GM12878 (cell line): ENCODE measurements at regions not wholly inside any gene's neighbourhood (a gene's known extent, or its start where the extent isn't known, plus 50 kb on each side); places are given as distances from the start of the nearest gene placed in this dataset.

ENCODE experiments used
- ATAC-seq: fragments of 200-7000 bp; cut with Tn5 transposase; 3 replicates; pipeline ENCODE4 v1.9.1; 2020; ENCODE audit warnings: mild to moderate bottlenecking, moderate library complexity
- BruUV-seq: library from RNA; stranded (reverse); fragments of 400-500 nt; replicated peaks from 2 replicates; lab custom pipeline; 2021; lab: Mats Ljungman, UMichigan
- CTCF ChIA-PET: fragments of 300-600 bp; sonication (Branson Sonifier 250); formaldehyde crosslinking; extraction: SDS; loops from one replicate; lab custom pipeline; 2021; ENCODE audit warnings: inconsistent platforms; lab: Yijun Ruan, JAX
- POLR2A ChIA-PET: fragments of 350-600 bp; formaldehyde crosslinking; extraction: SDS; loops from one replicate; lab custom pipeline; 2021; ENCODE audit warnings: inconsistent platforms; lab: Charles Lee
- RAD21 ChIA-PET: fragments of 300-600 bp; sonication (Branson Sonifier 250); formaldehyde crosslinking; loops from one replicate; lab custom pipeline; 2023; ENCODE audit warnings: antibody characterized with exemption; ENCODE audit not compliant: unreplicated experiment; lab: Charles Lee
- SMC1A ChIA-PET: fragments of 300-600 bp; sonication (Branson Sonifier 250); formaldehyde crosslinking; loops from one replicate; lab custom pipeline; 2023; ENCODE audit not compliant: unreplicated experiment, uncharacterized antibody; lab: Charles Lee
- DNase-seq: peaks from one replicate; pipeline ENCODE4 v3.0.0-alpha.2; 2011; ENCODE audit warnings: low read depth, low spot score
- FAIRE-seq: peaks from 3 replicates; lab custom pipeline; 2011; peaks lifted over from hg19 to GRCh38; lab: Jason Lieb, UNC
- H2AFZ ChIP-seq: 2 replicates; pipeline ENCODE4 v1.6.0; 2011; ENCODE audit warnings: low read depth, low read length, control low read depth; ENCODE audit not compliant: control insufficient read depth
- H3K27ac ChIP-seq: 2 replicates; pipeline ENCODE4 v1.5.1; 2011; ENCODE audit warnings: control low read depth; ENCODE audit not compliant: control insufficient read depth, insufficient read depth
- H3K27me3 ChIP-seq, 2 experiments: replicated peaks in 1 of 2; 2 replicates each; pipeline versions ENCODE4 v1.6.0 to v1.6.1; 2011; ENCODE audit warnings: low read length in 1 of 2; ENCODE audit not compliant: control insufficient read depth in 2 of 2, insufficient read depth in 2 of 2
- H3K36me3 ChIP-seq, 2 experiments: 2 replicates each; pipeline ENCODE4 v1.5.1; 2011; ENCODE audit warnings: low read length in 1 of 2; ENCODE audit not compliant: control insufficient read depth in 2 of 2, insufficient read depth in 2 of 2
- H3K4me1 ChIP-seq: 2 replicates; pipeline ENCODE4 v1.6.1; 2011; ENCODE audit warnings: mild to moderate bottlenecking, low read length, moderate library complexity, mixed read lengths; ENCODE audit not compliant: control insufficient read depth, insufficient read depth
- H3K4me2 ChIP-seq: 2 replicates; pipeline ENCODE4 v1.6.0; 2011; ENCODE audit warnings: control low read depth; ENCODE audit not compliant: control insufficient read depth, insufficient read depth
- H3K4me3 ChIP-seq: fragments of 200-600 bp; sonication (generic); 2 replicates; pipeline ENCODE4 v1.5.1; 2016
- H3K79me2 ChIP-seq: 2 replicates; pipeline ENCODE4 v1.6.0; 2011; ENCODE audit warnings: low read length; ENCODE audit not compliant: control insufficient read depth, insufficient read depth
- H3K9ac ChIP-seq: 2 replicates; pipeline ENCODE4 v1.8.0; 2011; ENCODE audit warnings: low read length, control low read depth, mixed read lengths; ENCODE audit not compliant: control insufficient read depth, insufficient read depth
- H3K9me3 ChIP-seq: replicated peaks from 3 replicates; pipeline ENCODE4 v1.5.1; 2011; ENCODE audit warnings: mild to moderate bottlenecking, low read length; ENCODE audit not compliant: control insufficient read depth, insufficient read depth
- H4K20me1 ChIP-seq: 2 replicates; pipeline ENCODE4 v1.6.0; 2011; ENCODE audit not compliant: control insufficient read depth, insufficient read depth
- CREB1 ChIP-seq: IDR thresholded peaks from 2 replicates; pipeline ENCODE4 v1.6.1; 2012; ENCODE audit warnings: low read depth, mild to moderate bottlenecking, inconsistent platforms
- EZH2 ChIP-seq: IDR thresholded peaks from 2 replicates; pipeline ENCODE4 v1.6.1; 2012; ENCODE audit warnings: low read depth, mild to moderate bottlenecking, control low read depth, inconsistent platforms, low read length, borderline replicate concordance; ENCODE audit not compliant: control insufficient read depth
- MEF2B ChIP-seq: fragments of 450-650 bp; IDR thresholded peaks from 2 replicates; pipeline ENCODE4 v1.6.1; 2018; ENCODE audit warnings: mild to moderate bottlenecking, moderate library complexity; ENCODE audit not compliant: partially characterized antibody, poor library complexity, severe bottlenecking
- NR2C1 ChIP-seq: fragments of 450-650 bp; IDR thresholded peaks from 2 replicates; pipeline ENCODE4 v1.6.1; 2017; ENCODE audit warnings: antibody characterized with exemption, mild to moderate bottlenecking, moderate library complexity
- NR2C2 ChIP-seq: IDR thresholded peaks from 2 replicates; pipeline ENCODE4 v1.6.1; 2011; ENCODE audit warnings: borderline replicate concordance, low read depth; ENCODE audit not compliant: control insufficient read depth, insufficient read length
- POU2F2 ChIP-seq: IDR thresholded peaks from 3 replicates; pipeline ENCODE4 v1.6.1; 2011; ENCODE audit warnings: low read depth, mild to moderate bottlenecking, low read length, borderline replicate concordance
- SIX5 ChIP-seq: IDR thresholded peaks from 2 replicates; pipeline ENCODE4 v1.6.1; 2011; ENCODE audit warnings: mild to moderate bottlenecking, low read depth, low read length, moderate library complexity; ENCODE audit not compliant: severe bottlenecking
- SMAD1 ChIP-seq: fragments of 450-650 bp; IDR thresholded peaks from 2 replicates; pipeline ENCODE4 v1.6.1; 2018; ENCODE audit warnings: mild to moderate bottlenecking, low read depth; ENCODE audit not compliant: partially characterized antibody
- TCF7 ChIP-seq: IDR thresholded peaks from 2 replicates; pipeline ENCODE4 v1.6.1; 2014; ENCODE audit warnings: antibody characterized with exemption, borderline replicate concordance
- ZNF384 ChIP-seq: IDR thresholded peaks from 2 replicates; pipeline ENCODE4 v1.6.1; 2012; ENCODE audit warnings: low read depth, mild to moderate bottlenecking, low read length, improper control_type of control experiment, borderline replicate concordance
- ZZZ3 ChIP-seq: IDR thresholded peaks from 2 replicates; pipeline ENCODE4 v1.6.1; 2011; ENCODE audit warnings: low read depth; ENCODE audit not compliant: control insufficient read depth, insufficient read length
- WGBS: methylation state at CpG from one replicate; pipeline ENCODE4 v1.1.6; 2016; ENCODE audit warnings: low lambda C conversion rate; ENCODE audit not compliant: insufficient replicate concordance, insufficient coverage; ENCODE audit errors: missing lambda C conversion rate; 5-methylcytosine and 5-hydroxymethylcytosine counted together
- in situ Hi-C: fragments of 300-500 bp; cut with MboI; formaldehyde crosslinking; loops from 9 replicates; pipeline ENCODE4 v1.14.3; 2018; ENCODE audit warnings: mixed read lengths
- intact Hi-C: fragments of 100-400 bp; cut with micrococcal nuclease; formaldehyde crosslinking; loops from one replicate; pipeline ENCODE4 v1.14.2; 2022; ENCODE audit not compliant: unreplicated experiment
- TF ChIP-seq, protein P1 (sequence below): fragments of 450-650 bp; IDR thresholded peaks from 2 replicates; pipeline ENCODE4 v1.6.1; 2017; ENCODE audit warnings: mild to moderate bottlenecking, moderate library complexity
- TF ChIP-seq, protein P2 (sequence below): fragments of 450-650 bp; IDR thresholded peaks from 2 replicates; pipeline ENCODE4 v1.6.1; 2017; ENCODE audit warnings: mild to moderate bottlenecking

DNA sequence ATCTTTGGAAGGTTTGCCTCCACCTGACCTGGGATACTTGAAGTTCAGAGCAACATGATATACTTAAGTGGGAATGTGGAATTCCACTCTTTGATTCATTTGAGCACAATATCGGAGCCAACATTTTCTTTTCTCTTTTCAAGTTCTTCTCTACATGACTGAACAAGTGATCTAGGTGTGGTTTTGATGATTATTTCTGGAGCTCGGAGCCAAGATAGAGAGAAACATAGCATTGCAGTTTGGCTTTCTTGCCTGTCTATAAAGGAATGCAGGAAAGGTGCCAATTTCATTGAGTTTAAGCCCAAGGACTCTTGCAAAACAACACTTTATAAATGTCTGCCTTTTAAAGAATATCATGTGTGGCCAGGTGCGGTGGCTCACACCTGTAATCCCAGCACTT is 124.2 kb upstream of the FAM83B start:
- Histone ChIP-seq H3K79me2 (no peaks in the 10 kb centered on the region), H3K4me2 (no peak overlapping the region), H3K4me1 (no peaks in the 10 kb centered on the region), H3K9me3 (no peaks in the 10 kb centered on the region), H4K20me1 (no peaks in the 10 kb centered on the region), H3K27me3 (no peaks in the 10 kb centered on the region), H3K9ac (no peak overlapping the region), H3K27ac (no peak overlapping the region), H3K36me3 (no peaks in the 10 kb centered on the region), H2AFZ (no peak overlapping the region), H3K4me3 (no peak overlapping the region)
- no peak for DNase-seq
- no peak for FAIRE-seq
- intact Hi-C loops (no loop called here), in situ Hi-C loops (no loop called here)
- no peak for ATAC-seq
- no TSS peak for BruUV-seq
- ChIA-PET CTCF (no interaction called here), RAD21 (no interaction called here), POLR2A (no interaction called here), SMC1A (no interaction called here)
- no peak for TF ChIP-seq POU2F2
- 18% methylated on average over 3 of the region's 3 CpGs for WGBS

DNA sequence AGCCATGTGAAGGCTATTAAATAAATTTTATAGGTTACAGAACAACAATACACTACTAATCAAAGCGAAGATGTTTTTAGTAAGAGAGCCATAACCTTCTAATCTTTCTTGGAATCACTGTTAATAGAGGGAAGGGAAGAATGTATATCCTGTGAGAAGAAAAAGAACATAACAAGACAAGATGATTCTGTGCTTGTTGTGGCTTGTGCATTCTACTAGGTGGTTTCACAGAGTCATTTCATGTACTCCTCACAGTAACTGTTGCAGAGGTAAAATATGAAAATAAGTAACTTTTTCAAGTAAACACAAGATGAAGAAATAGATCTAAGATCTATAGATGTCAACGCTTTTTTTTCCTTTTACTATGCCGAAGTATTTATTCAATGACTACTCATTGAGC is 116.9 kb upstream of the FAM83B start:
- 19% methylated on average over 3 of the region's 3 CpGs for WGBS
- H3K4me2 ChIP-seq = no peak overlapping the region
- no TSS peak for BruUV-seq
- H3K79me2 ChIP-seq = no peaks in the 10 kb centered on the region
- ATAC-seq = no peak
- H3K27ac ChIP-seq = no peak overlapping the region
- H3K36me3 ChIP-seq = no peaks in the 10 kb centered on the region
- FAIRE-seq = no peak
- H3K9ac ChIP-seq = no peak overlapping the region
- ChIA-PET CTCF (no interaction called here), SMC1A (no interaction called here), RAD21 (no interaction called here), POLR2A (no interaction called here)
- H3K4me3 ChIP-seq = no peak overlapping the region
- intact Hi-C loops (no loop called here), in situ Hi-C loops (no loop called here)
- H3K9me3 ChIP-seq = no peaks in the 10 kb centered on the region
- no peaks in the 10 kb centered on the region for H4K20me1 ChIP-seq
- H2AFZ ChIP-seq = no peak overlapping the region
- no peaks in the 10 kb centered on the region for H3K27me3 ChIP-seq
- H3K4me1 ChIP-seq = no peaks in the 10 kb centered on the region
- DNase-seq = no peak
- no peak for TF ChIP-seq ZNF384
- TF ChIP-seq MEF2B = no peak
- TF ChIP-seq NR2C1 = no peak
- TF ChIP-seq CREB1 = no peak
- TF ChIP-seq, protein P1, sequence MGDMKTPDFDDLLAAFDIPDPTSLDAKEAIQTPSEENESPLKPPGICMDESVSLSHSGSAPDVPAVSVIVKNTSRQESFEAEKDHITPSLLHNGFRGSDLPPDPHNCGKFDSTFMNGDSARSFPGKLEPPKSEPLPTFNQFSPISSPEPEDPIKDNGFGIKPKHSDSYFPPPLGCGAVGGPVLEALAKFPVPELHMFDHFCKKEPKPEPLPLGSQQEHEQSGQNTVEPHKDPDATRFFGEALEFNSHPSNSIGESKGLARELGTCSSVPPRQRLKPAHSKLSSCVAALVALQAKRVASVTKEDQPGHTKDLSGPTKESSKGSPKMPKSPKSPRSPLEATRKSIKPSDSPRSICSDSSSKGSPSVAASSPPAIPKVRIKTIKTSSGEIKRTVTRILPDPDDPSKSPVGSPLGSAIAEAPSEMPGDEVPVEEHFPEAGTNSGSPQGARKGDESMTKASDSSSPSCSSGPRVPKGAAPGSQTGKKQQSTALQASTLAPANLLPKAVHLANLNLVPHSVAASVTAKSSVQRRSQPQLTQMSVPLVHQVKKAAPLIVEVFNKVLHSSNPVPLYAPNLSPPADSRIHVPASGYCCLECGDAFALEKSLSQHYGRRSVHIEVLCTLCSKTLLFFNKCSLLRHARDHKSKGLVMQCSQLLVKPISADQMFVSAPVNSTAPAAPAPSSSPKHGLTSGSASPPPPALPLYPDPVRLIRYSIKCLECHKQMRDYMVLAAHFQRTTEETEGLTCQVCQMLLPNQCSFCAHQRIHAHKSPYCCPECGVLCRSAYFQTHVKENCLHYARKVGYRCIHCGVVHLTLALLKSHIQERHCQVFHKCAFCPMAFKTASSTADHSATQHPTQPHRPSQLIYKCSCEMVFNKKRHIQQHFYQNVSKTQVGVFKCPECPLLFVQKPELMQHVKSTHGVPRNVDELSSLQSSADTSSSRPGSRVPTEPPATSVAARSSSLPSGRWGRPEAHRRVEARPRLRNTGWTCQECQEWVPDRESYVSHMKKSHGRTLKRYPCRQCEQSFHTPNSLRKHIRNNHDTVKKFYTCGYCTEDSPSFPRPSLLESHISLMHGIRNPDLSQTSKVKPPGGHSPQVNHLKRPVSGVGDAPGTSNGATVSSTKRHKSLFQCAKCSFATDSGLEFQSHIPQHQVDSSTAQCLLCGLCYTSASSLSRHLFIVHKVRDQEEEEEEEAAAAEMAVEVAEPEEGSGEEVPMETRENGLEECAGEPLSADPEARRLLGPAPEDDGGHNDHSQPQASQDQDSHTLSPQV = no peak
- no peak for TF ChIP-seq ZZZ3
- TF ChIP-seq SIX5 = no peak
- TF ChIP-seq, protein P2, sequence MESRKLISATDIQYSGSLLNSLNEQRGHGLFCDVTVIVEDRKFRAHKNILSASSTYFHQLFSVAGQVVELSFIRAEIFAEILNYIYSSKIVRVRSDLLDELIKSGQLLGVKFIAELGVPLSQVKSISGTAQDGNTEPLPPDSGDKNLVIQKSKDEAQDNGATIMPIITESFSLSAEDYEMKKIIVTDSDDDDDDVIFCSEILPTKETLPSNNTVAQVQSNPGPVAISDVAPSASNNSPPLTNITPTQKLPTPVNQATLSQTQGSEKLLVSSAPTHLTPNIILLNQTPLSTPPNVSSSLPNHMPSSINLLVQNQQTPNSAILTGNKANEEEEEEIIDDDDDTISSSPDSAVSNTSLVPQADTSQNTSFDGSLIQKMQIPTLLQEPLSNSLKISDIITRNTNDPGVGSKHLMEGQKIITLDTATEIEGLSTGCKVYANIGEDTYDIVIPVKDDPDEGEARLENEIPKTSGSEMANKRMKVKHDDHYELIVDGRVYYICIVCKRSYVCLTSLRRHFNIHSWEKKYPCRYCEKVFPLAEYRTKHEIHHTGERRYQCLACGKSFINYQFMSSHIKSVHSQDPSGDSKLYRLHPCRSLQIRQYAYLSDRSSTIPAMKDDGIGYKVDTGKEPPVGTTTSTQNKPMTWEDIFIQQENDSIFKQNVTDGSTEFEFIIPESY = no peak
- TF ChIP-seq EZH2 = no peak
- no peak for TF ChIP-seq SMAD1
- TF ChIP-seq TCF7 = no peak
- TF ChIP-seq NR2C2 = no peak
